ENCODE measurements at regions not wholly inside any gene's neighbourhood (a gene's known extent, or its start where the extent isn't known, plus 50 kb on each side); places are given as distances from the start of the nearest gene placed in this dataset.

GRCh38 chr1:116462722-116463121 is 89.7 kb downstream of the ATP1A1 start:
- ChIA-PET CTCF (interaction anchor here (1.8 to 3.4 kb wide), 3 partner anchors 14 to 324 kb away, joined by 3 to 16 read pairs (median 7); no protein-coding TSS in a partner anchor), POLR2A (no interaction called here)
- Histone ChIP-seq H3K36me3 (replicated peaks in 1 of 2; ENCODE audit: control insufficient read depth in 1 of 2, insufficient read depth in 2 of 2, low read length in 1 of 2) (no peaks in the 10 kb centered on the region), H3K27me3 (ENCODE audit: insufficient read depth) (no peaks in the 10 kb centered on the region; the same call in 1 of the 2 replicates), H2AFZ (ENCODE audit: low read depth) (no peak overlapping the region), H3K9me2 (no peaks in the 10 kb centered on the region), H3K4me1 (ENCODE audit: control insufficient read depth in 1 of 2, insufficient read depth in 2 of 2, low read depth in 1 of 2, low read length in 1 of 2) (peaks cover 0 to 7% of the 10 kb centered on the region in 2 experiments; a peak in 3 of 4 replicates), H3K4me3 (ENCODE audit: low read depth in 2 of 2, low read length in 1 of 2) (no peak overlapping the region), H3F3A (replicated peaks; ENCODE audit: insufficient read depth) (no peaks in the 10 kb centered on the region), H3K4me2 (no peak overlapping the region), H3K79me2 (ENCODE audit: insufficient read depth) (no peaks in the 10 kb centered on the region), H4K20me1 (ENCODE audit: insufficient read depth) (no peaks in the 10 kb centered on the region), H3K9me3 (no peaks in the 10 kb centered on the region), H3K27ac (ENCODE audit: low read depth in 2 of 2, low read length in 1 of 2) (no peak overlapping the region), H3K9ac (no peak overlapping the region)
- TF ChIP-seq FOXJ3 (CRISPR knock-in tag; IDR thresholded peaks at IDR 0.05) = no peak
- TF ChIP-seq MEF2A (IDR thresholded peaks at IDR 0.05; ENCODE audit: borderline replicate concordance, low read depth) = no peak
- no peak for TF ChIP-seq FOSL2 (IDR thresholded peaks at IDR 0.05; ENCODE audit: borderline replicate concordance, low read depth)
- TF ChIP-seq EZH2phosphoT487 (IDR thresholded peaks at IDR 0.05; ENCODE audit: borderline replicate concordance, low read depth) = no peak
- TF ChIP-seq REST (IDR thresholded peaks at IDR 0.05; ENCODE audit: low read depth, low read length) = no peak
- no peak for TF ChIP-seq JUND (IDR thresholded peaks at IDR 0.05)
- no peak for TF ChIP-seq TAF1 (IDR thresholded peaks at IDR 0.05; ENCODE audit: borderline replicate concordance, low read depth, low read length)
- TF ChIP-seq NFIC (IDR thresholded peaks at IDR 0.05; ENCODE audit: borderline replicate concordance) = no peak
- TF ChIP-seq TCF12 (IDR thresholded peaks at IDR 0.05) = no peak
- TF ChIP-seq RCOR1 (IDR thresholded peaks at IDR 0.05; ENCODE audit: low read length) = no peak
- TF ChIP-seq MAX (IDR thresholded peaks at IDR 0.05; ENCODE audit: low read depth) = no peak
- TF ChIP-seq SMC3 (IDR thresholded peaks at IDR 0.05; ENCODE audit: low read depth, low read length) = no peak
- no peak for TF ChIP-seq GABPA (IDR thresholded peaks at IDR 0.05; ENCODE audit: low read depth)
- no peak for TF ChIP-seq USF2 (IDR thresholded peaks at IDR 0.05; ENCODE audit: borderline replicate concordance, low read depth, low read length)
- no peak for TF ChIP-seq POLR2AphosphoS5 (IDR thresholded peaks at IDR 0.05; ENCODE audit: low read depth, low read length)
- DNase-seq = no peak
- WGBS (ENCODE audit: low lambda C conversion rate) = 54% methylated on average over 4 of the region's 4 CpGs

Data from SK-N-SH (cell line).